ENCODE measurements at regions not wholly inside any gene's neighbourhood (a gene's known extent, or its start where the extent isn't known, plus 50 kb on each side); places are given as distances from the start of the nearest gene placed in this dataset.

GRCh38 chr9:111726949-111727348 lies 65.5 kb downstream of the GNG10 start:
- no peak overlapping the region for H3K56ac ChIP-seq (replicated peaks; ENCODE audit: insufficient read length, low read depth, low read length)
- H4K5ac ChIP-seq (ENCODE audit: insufficient read length, low read depth, low read length): no peak overlapping the region
- H2BK15ac ChIP-seq (ENCODE audit: low read length): no peak overlapping the region
- H3K9me3 ChIP-seq (ENCODE audit: insufficient read depth in 2 of 2, low read depth in 1 of 2, low read length in 1 of 2): no peaks in the 10 kb centered on the region; a peak in 1 of 4 replicates
- no peak overlapping the region for H3K14ac ChIP-seq (ENCODE audit: insufficient read length)
- H3K27ac ChIP-seq (ENCODE audit: low read depth, low read length): no peak overlapping the region
- H3K4me2 ChIP-seq (ENCODE audit: insufficient read depth in 1 of 2, low read depth in 2 of 2, low read length in 2 of 2): no peak overlapping the region
- H2BK5ac ChIP-seq (ENCODE audit: low read depth, low read length): no peak overlapping the region
- no peak overlapping the region for H4K91ac ChIP-seq (replicated peaks; ENCODE audit: insufficient read length, low read length)
- no peaks in the 10 kb centered on the region for H3K27me3 ChIP-seq (replicated peaks in 1 of 4; ENCODE audit: control insufficient read depth in 3 of 4, extremely low read depth in 1 of 4, insufficient read depth in 3 of 4, low read length in 3 of 4)
- ChIA-PET POLR2A (ENCODE audit: partially characterized antibody) (no interaction called here), CTCF (ENCODE audit: partially characterized antibody) (no interaction called here)
- H2AK5ac ChIP-seq (ENCODE audit: low read depth, low read length): no peak overlapping the region
- H3K9ac ChIP-seq (replicated peaks in 1 of 4; ENCODE audit: extremely low read depth in 1 of 4, low read depth in 3 of 4, low read length in 3 of 4): no peak overlapping the region
- H3K36me3 ChIP-seq (ENCODE audit: control insufficient read depth in 2 of 4, insufficient read depth in 4 of 4, low read length in 3 of 4): no peaks in the 10 kb centered on the region
- H2AFZ ChIP-seq (ENCODE audit: low read length): no peak overlapping the region
- no peak overlapping the region for H2BK12ac ChIP-seq (ENCODE audit: low read depth, low read length)
- no peak for FAIRE-seq
- no peaks in the 10 kb centered on the region for H3K4me1 ChIP-seq (replicated peaks in 1 of 4; ENCODE audit: control insufficient read depth in 3 of 4, insufficient read depth in 4 of 4, low read length in 3 of 4)
- H4K8ac ChIP-seq (ENCODE audit: extremely low read depth, insufficient read depth, low read length): no peak overlapping the region
- H2BK120ac ChIP-seq (replicated peaks; ENCODE audit: low read depth, low read length): no peak overlapping the region
- H3K23ac ChIP-seq (ENCODE audit: insufficient read length): no peak overlapping the region
- TF ChIP-seq PHF8 (conservative IDR thresholded peaks at IDR 0.05; ENCODE audit: low read depth, low read length) (no peak), ASH2L (IDR thresholded peaks at IDR 0.05; ENCODE audit: low read length) (no peak), CBX8 (IDR thresholded peaks at IDR 0.05; ENCODE audit: borderline replicate concordance, low read depth, low read length) (no peak), RXRA (IDR thresholded peaks at IDR 0.05; ENCODE audit: insufficient read depth, low read depth, low read length) (no peak), ATF2 (IDR thresholded peaks at IDR 0.05; ENCODE audit: low read length) (no peak), YY1 (IDR thresholded peaks at IDR 0.05; ENCODE audit: low read depth, low read length) (no peak), SUZ12 (IDR thresholded peaks at IDR 0.05; ENCODE audit: low read length) (no peak), GABPA (IDR thresholded peaks at IDR 0.05; ENCODE audit: borderline replicate concordance, insufficient read depth, low read length) (no peak)
- no peak overlapping the region for H2BK20ac ChIP-seq (ENCODE audit: low read length)
- no peaks in the 10 kb centered on the region for H3K79me1 ChIP-seq (ENCODE audit: low read depth, low read length)
- no peaks in the 10 kb centered on the region for H3K23me2 ChIP-seq (ENCODE audit: low read depth, low read length)
- no peak overlapping the region for H3K4ac ChIP-seq (replicated peaks; ENCODE audit: insufficient read length, low read depth, low read length)
- H3K4me3 ChIP-seq (ENCODE audit: extremely low read depth in 1 of 4, insufficient read depth in 2 of 4, low read depth in 3 of 4, low read length in 4 of 4): no peak overlapping the region
- H4K20me1 ChIP-seq (replicated peaks in 1 of 2; ENCODE audit: control insufficient read depth in 1 of 2, insufficient read depth in 2 of 2, low read length in 2 of 2): no peaks in the 10 kb centered on the region
- no peaks in the 10 kb centered on the region for H3K79me2 ChIP-seq (ENCODE audit: control insufficient read depth in 1 of 2, insufficient read depth in 2 of 2, low read length in 2 of 2)
- no peak for DNase-seq (ENCODE audit: low read depth in 1 of 2, low spot score in 2 of 2)
- no peak overlapping the region for H3K18ac ChIP-seq (ENCODE audit: extremely low read depth, low read length)
